ENCODE measurements at regions not wholly inside any gene's neighbourhood (a gene's known extent, or its start where the extent isn't known, plus 50 kb on each side); places are given as distances from the start of the nearest gene placed in this dataset.
A peak's percentile ranks its signal among the peaks of the same experiment; 100 is the strongest.

DNA sequence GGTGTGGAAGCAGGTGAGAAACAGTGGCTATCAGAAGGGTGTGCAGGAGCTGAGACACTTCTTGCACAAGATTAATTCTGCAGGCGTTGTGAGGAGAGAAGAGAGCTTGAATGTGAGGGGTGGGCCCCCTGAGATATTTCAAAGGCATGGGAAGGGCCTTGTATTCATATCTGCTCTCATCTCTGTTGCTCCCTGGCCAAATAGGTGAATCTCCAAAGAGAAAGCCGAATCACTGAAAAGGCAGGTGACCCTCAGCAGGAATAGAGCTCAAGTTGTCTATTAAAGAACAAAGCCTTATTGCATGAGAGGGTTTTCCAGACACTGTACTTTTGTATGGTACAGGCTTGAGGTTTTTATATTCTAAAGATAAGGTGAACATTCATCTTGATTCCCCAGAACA lies 373.1 kb downstream of the TMEM114 start:
- TF ChIP-seq, protein P1, sequence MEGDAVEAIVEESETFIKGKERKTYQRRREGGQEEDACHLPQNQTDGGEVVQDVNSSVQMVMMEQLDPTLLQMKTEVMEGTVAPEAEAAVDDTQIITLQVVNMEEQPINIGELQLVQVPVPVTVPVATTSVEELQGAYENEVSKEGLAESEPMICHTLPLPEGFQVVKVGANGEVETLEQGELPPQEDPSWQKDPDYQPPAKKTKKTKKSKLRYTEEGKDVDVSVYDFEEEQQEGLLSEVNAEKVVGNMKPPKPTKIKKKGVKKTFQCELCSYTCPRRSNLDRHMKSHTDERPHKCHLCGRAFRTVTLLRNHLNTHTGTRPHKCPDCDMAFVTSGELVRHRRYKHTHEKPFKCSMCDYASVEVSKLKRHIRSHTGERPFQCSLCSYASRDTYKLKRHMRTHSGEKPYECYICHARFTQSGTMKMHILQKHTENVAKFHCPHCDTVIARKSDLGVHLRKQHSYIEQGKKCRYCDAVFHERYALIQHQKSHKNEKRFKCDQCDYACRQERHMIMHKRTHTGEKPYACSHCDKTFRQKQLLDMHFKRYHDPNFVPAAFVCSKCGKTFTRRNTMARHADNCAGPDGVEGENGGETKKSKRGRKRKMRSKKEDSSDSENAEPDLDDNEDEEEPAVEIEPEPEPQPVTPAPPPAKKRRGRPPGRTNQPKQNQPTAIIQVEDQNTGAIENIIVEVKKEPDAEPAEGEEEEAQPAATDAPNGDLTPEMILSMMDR (IDR thresholded peaks at IDR 0.05; ENCODE audit: control insufficient read depth, insufficient read depth, low read depth, low read length, missing control alignments) = no peak
- no peak for DNase-seq (ENCODE audit: low read depth)

DNA sequence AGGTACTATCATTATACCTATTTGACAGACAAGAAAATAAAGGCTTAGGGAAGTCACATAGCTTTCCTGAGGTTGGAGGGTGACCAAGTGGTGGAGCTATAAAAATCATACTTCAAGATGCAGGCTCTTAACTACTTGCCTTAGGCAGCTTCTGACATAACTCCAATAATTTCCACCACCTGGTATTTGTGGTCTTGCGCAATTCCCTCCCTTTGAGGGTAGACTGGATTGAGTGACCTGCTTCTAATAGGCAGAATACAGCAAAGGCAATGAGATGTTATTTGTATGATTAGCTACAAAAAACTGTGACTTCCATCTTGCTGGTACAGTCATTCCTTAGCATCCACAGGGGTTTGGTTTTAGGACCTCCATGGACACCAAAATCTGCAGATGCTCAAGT lies 385.5 kb downstream of the TMEM114 start:
- no peak overlapping the region for H3K4me3 ChIP-seq (ENCODE audit: control insufficient read depth, low read depth, low read length)
- DNase-seq (ENCODE audit: low read depth) = no peak
- TF ChIP-seq, protein P1 (IDR thresholded peaks at IDR 0.05; ENCODE audit: control insufficient read depth, insufficient read depth, low read depth, low read length, missing control alignments) = no peak

More for the DNA sequence above, 373.1 kb downstream of the TMEM114 start:
- no peak overlapping the region for H3K4me3 ChIP-seq (ENCODE audit: control insufficient read depth, low read depth, low read length)

DNA sequence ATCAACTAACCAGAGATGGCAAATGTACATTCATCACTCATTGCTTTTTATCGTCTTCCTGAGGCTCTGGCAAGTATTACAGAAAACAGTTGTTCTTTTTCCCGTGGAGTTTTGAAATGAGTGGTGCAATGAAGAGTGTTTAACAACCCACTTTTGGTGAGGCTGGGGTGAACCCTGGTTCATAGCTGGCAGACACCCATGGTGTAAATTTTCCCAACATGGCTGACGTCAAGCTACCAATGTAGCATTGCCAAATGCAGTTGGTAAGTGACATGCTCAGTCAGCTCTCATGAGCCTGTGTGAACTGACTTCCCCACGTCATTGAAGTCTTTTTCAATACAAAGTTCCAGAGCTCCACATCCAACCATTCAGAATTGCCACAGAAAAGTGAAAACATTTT lies 386.2 kb downstream of the TMEM114 start:
- DNase-seq (ENCODE audit: low read depth) = no peak
- TF ChIP-seq, protein P1 (IDR thresholded peaks at IDR 0.05; ENCODE audit: control insufficient read depth, insufficient read depth, low read depth, low read length, missing control alignments) = no peak
- no peak overlapping the region for H3K4me3 ChIP-seq (ENCODE audit: control insufficient read depth, low read depth, low read length)

DNA sequence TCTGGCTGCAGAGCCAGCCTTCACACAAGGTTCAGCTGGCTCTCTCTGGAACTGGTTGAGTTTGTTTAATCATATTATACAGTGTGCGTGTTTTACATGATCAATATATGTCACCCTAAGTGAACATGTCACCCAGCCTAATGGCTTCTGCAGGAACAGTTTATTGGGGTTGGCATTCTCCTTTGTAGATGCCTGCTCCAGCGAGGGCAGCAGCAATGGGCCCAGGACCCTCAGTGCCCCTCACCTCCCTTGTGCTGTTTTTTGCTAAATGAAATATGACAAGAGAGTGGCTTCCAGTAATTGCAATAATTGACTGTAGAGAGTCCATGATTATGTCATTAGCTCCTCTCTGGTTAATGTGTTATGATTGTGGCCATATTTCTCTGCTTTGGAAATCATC lies 387.2 kb downstream of the TMEM114 start:
- DNase-seq (ENCODE audit: low read depth) = no peak

DNA sequence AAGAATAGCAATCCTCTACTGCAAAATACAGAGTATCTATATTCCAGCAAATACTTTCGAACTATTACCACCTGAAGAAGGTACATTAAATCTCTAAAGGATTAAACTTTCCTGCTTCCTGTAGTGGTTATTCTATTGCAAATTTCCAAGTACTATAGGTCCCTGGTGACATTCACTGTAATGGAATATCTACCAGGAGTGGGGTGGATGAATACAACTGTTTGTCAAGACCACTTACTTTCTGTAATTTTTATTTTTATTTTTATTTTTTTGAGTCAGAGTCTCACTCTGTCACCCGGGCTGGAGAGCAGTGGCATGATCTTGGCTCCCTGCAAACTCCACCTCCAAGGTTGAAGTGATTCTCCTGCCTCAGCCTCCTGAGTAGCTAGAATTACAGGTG lies 389.5 kb downstream of the TMEM114 start:
- no peak overlapping the region for H3K4me3 ChIP-seq (ENCODE audit: control insufficient read depth, low read depth, low read length)
- TF ChIP-seq, protein P1 (IDR thresholded peaks at IDR 0.05; ENCODE audit: control insufficient read depth, insufficient read depth, low read depth, low read length, missing control alignments) = no peak
- no peak for DNase-seq (ENCODE audit: low read depth)

More for the DNA sequence above, 387.2 kb downstream of the TMEM114 start:
- H3K4me3 ChIP-seq (ENCODE audit: control insufficient read depth, low read depth, low read length) = no peak overlapping the region
- TF ChIP-seq, protein P1 (IDR thresholded peaks at IDR 0.05; ENCODE audit: control insufficient read depth, insufficient read depth, low read depth, low read length, missing control alignments) = no peak

DNA sequence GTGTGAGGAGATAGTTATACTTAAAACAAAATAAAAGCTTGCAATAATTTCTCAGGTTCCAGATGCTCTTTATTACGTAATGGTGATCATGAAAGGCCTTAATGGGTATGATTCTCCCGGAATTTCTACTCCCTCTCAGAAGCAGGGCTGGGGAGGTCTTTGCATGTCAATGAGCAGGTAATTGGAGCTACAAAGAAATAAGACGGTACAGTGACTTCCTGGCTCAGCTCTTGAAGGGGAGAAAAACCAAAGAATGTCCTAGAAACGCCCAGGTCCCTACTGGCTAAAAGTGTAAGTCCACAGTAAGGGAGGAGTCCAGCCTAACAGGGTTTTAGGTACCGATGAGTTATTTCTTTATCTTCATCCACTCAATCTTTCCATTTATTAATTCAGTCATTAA lies 390.9 kb downstream of the TMEM114 start:
- H3K4me3 ChIP-seq (ENCODE audit: control insufficient read depth, low read depth, low read length) = no peak overlapping the region
- no peak for DNase-seq (ENCODE audit: low read depth)
- TF ChIP-seq, protein P1 (IDR thresholded peaks at IDR 0.05; ENCODE audit: control insufficient read depth, insufficient read depth, low read depth, low read length, missing control alignments) = no peak

DNA sequence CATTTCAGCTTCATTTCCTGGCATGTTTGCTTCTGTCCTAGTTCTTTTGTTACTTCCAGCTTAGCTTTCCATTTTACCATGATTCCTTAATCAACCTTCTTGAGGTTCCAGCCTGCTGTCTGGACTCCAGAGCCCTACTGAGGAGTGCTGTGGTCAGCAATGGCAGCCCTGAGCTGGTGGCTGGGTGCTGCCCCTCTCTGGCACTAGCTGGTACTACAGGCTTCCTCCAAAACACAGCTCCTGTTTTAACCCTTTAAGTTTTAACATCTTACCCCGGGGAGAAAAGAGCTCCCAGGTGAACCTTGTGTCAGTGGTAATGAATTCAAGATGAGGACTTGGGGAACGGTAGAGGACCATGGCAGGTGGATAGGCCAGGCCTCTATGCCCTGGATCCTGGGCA lies 395.5 kb downstream of the TMEM114 start:
- no peak for DNase-seq (ENCODE audit: low read depth)
- TF ChIP-seq, protein P1 (IDR thresholded peaks at IDR 0.05; ENCODE audit: control insufficient read depth, insufficient read depth, low read depth, low read length, missing control alignments) = peak; percentile 5
- no peak overlapping the region for H3K4me3 ChIP-seq (ENCODE audit: control insufficient read depth, low read depth, low read length)
